ENCODE measurements at regions not wholly inside any gene's neighbourhood (a gene's known extent, or its start where the extent isn't known, plus 50 kb on each side); places are given as distances from the start of the nearest gene placed in this dataset.
"Not testable (repeated sequence)": the region's sequence is repeated elsewhere in the genome, so short reads cannot be mapped to it uniquely, and the experiment has no call there.

DNA sequence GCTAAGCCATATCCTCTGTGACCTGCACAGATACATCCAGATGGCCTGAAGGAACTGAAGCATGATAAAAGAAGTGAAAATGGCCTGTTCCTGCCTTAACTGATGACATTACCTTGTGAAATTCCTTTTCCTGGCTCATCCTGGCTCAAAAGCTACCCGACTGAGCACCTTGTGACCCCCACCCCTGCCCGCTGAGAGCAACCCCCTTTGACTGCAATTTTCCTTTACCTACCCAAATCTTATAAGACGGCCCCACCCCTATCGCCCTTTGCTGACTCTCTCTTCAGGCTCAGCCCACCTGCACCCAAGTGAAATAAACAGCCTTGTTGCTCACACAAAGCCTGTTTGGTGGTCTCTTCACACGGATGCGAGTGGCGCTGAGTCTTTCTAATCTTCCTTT is 104.4 kb upstream of the SLC6A14 start:
- intact Hi-C loops (cut with micrococcal nuclease); H3K4me1 ChIP-seq (ENCODE audit: control insufficient read depth, insufficient read depth, low read length); H4K8ac ChIP-seq (ENCODE audit: low read depth in 2 of 2, low read length in 2 of 2); ATAC-seq (ENCODE audit: low read depth); H3K79me1 ChIP-seq (ENCODE audit: low read depth in 1 of 2, low read length in 2 of 2); H3K9me3 ChIP-seq (ENCODE audit: control insufficient read depth, insufficient read depth, low read length); H3K4me2 ChIP-seq (ENCODE audit: low read depth, low read length); POLR2A ChIA-PET (ENCODE audit: unreplicated experiment); H2AK5ac ChIP-seq (ENCODE audit: low read depth, low read length); H3K18ac ChIP-seq (ENCODE audit: low read depth, low read length); H3K4me3 ChIP-seq (ENCODE audit: insufficient read depth, low read depth, low read length); H3K4ac ChIP-seq (ENCODE audit: low read depth, low read length); H2AFZ ChIP-seq (replicated peaks; ENCODE audit: low read length, poor library complexity); in situ Hi-C loops (cut with MboI; ENCODE audit: low sequenced_read_pairs); H3K27ac ChIP-seq (ENCODE audit: insufficient read depth, low read length); H3K14ac ChIP-seq (replicated peaks; ENCODE audit: low read depth, low read length); H2BK5ac ChIP-seq (ENCODE audit: low read depth, low read length, poor library complexity, severe bottlenecking); H3K9ac ChIP-seq (ENCODE audit: low read depth, low read length); H3K56ac ChIP-seq (ENCODE audit: extremely low read depth, insufficient read depth, low read length); H3K9me1 ChIP-seq (ENCODE audit: insufficient read depth, low read length); H3K27me3 ChIP-seq (ENCODE audit: control insufficient read depth, insufficient read depth, low read length); BruUV-seq (replicated peaks); H4K91ac ChIP-seq (ENCODE audit: insufficient read depth, low read depth, low read length); dilution Hi-C loops (cut with HindIII; ENCODE audit: low sequenced_read_pairs, unreplicated experiment); H2BK20ac ChIP-seq (ENCODE audit: low read depth, low read length); H4K5ac ChIP-seq (ENCODE audit: low read depth, low read length); H2BK120ac ChIP-seq (ENCODE audit: low read depth, low read length); H2BK15ac ChIP-seq (ENCODE audit: low read depth, low read length); H4K20me1 ChIP-seq (ENCODE audit: insufficient read depth, low read length); H3K23ac ChIP-seq (ENCODE audit: low read depth, low read length); DNase-seq; CTCF ChIA-PET; H2AK9ac ChIP-seq (replicated peaks; ENCODE audit: low read depth, low read length, poor library complexity); H3K36me3 ChIP-seq (ENCODE audit: control insufficient read depth, insufficient read depth, low read length): not testable (repeated sequence)
- 56% methylated on average over 5 of the region's 7 CpGs; no CpG with 5 or more reads in 1 of the 2 experiments for WGBS, 2 experiments (ENCODE audit: extremely low coverage in 2 of 2, insufficient read length in 1 of 2)

DNA sequence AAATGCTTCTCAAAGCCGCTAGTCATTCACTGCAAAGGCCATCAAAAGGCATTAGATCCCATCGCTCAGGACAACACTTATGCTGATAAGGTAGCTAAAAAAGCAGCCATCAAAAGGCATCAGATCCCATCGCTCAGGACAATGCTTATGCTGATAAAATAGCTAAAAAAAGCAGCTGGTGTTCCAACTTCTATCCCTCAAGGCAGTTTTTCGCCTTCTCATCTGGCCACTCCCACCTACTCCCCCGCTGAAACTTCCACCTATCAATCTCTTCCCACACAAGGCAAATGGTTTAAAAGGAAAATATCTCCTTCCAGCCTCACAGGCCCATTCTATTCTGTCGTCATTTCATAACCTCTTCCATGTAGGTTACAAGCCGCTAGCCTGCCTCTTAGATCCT is 101.6 kb upstream of the SLC6A14 start:
- H4K8ac ChIP-seq (ENCODE audit: low read depth in 2 of 2, low read length in 2 of 2); dilution Hi-C loops (cut with HindIII; ENCODE audit: low sequenced_read_pairs, unreplicated experiment); H3K56ac ChIP-seq (ENCODE audit: extremely low read depth, insufficient read depth, low read length); POLR2A ChIA-PET (ENCODE audit: unreplicated experiment); in situ Hi-C loops (cut with MboI; ENCODE audit: low sequenced_read_pairs); H3K4ac ChIP-seq (ENCODE audit: low read depth, low read length); H2BK20ac ChIP-seq (ENCODE audit: low read depth, low read length); H2AK5ac ChIP-seq (ENCODE audit: low read depth, low read length); H3K27ac ChIP-seq (ENCODE audit: insufficient read depth, low read length); H2BK120ac ChIP-seq (ENCODE audit: low read depth, low read length); CTCF ChIA-PET; H2BK15ac ChIP-seq (ENCODE audit: low read depth, low read length); H2AK9ac ChIP-seq (replicated peaks; ENCODE audit: low read depth, low read length, poor library complexity); H3K9me3 ChIP-seq (ENCODE audit: control insufficient read depth, insufficient read depth, low read length); ATAC-seq (ENCODE audit: low read depth); H3K9me1 ChIP-seq (ENCODE audit: insufficient read depth, low read length); H4K91ac ChIP-seq (ENCODE audit: insufficient read depth, low read depth, low read length); H4K5ac ChIP-seq (ENCODE audit: low read depth, low read length); H3K79me1 ChIP-seq (ENCODE audit: low read depth in 1 of 2, low read length in 2 of 2); H2AFZ ChIP-seq (replicated peaks; ENCODE audit: low read length, poor library complexity); DNase-seq; H3K18ac ChIP-seq (ENCODE audit: low read depth, low read length); H3K9ac ChIP-seq (ENCODE audit: low read depth, low read length); H2BK5ac ChIP-seq (ENCODE audit: low read depth, low read length, poor library complexity, severe bottlenecking); BruUV-seq (replicated peaks); H3K4me1 ChIP-seq (ENCODE audit: control insufficient read depth, insufficient read depth, low read length); H3K4me3 ChIP-seq (ENCODE audit: insufficient read depth, low read depth, low read length); H3K14ac ChIP-seq (replicated peaks; ENCODE audit: low read depth, low read length); H3K36me3 ChIP-seq (ENCODE audit: control insufficient read depth, insufficient read depth, low read length); intact Hi-C loops (cut with micrococcal nuclease); H3K27me3 ChIP-seq (ENCODE audit: control insufficient read depth, insufficient read depth, low read length); H3K23ac ChIP-seq (ENCODE audit: low read depth, low read length); H3K4me2 ChIP-seq (ENCODE audit: low read depth, low read length); H4K20me1 ChIP-seq (ENCODE audit: insufficient read depth, low read length): not testable (repeated sequence)
- 32% methylated on average over 4 of the region's 7 CpGs; no CpG with 5 or more reads in 1 of the 2 experiments for WGBS, 2 experiments (ENCODE audit: extremely low coverage in 2 of 2, insufficient read length in 1 of 2)

All from IMR-90 (cell line).